HG03558 (cell line): ENCODE measurements at regions not wholly inside any gene's neighbourhood (a gene's known extent, or its start where the extent isn't known, plus 50 kb on each side); places are given as distances from the start of the nearest gene placed in this dataset.

Source experiments
- ATAC-seq: cut with Tn5 transposase; IDR thresholded peaks from one replicate; pipeline ENCODE4 v1.9.1; 2021; ENCODE audit warnings: moderate number of reproducible peaks; ENCODE audit not compliant: unreplicated experiment; ENCODE audit errors: extremely low read depth

DNA sequence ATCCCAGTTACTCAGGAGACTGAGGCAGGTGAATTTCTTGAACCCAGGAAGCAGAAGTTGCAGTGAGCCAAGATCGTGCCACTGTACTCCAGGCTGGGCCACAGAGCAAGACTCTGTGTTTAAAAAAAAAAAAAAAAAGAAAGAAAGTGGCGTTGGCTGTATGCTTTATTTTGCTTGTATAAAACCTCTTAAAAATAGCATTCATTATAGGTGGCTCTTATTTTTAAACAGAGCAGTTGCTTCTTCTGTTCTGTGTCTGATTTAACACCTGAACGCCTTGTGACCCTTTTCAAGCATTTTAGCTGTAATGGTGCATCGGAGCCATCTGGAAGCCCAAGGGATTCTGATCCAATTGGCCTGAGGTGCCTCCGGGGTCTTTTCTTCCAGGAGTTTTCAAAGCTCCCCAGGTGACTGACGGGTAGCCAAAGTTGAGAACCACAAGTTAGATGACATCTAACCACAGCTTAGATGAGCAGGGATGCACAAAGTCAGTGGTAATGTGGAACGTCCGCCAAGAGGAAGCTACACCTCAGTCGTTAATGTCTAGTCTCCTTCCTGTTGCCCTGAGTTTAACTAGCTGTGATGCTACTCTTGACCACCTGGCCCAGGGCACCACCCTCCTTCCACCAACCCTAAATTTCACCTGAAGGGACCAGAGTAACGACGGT is 274.6 kb upstream of the KLF6 start:
- ATAC-seq, result no peak

DNA sequence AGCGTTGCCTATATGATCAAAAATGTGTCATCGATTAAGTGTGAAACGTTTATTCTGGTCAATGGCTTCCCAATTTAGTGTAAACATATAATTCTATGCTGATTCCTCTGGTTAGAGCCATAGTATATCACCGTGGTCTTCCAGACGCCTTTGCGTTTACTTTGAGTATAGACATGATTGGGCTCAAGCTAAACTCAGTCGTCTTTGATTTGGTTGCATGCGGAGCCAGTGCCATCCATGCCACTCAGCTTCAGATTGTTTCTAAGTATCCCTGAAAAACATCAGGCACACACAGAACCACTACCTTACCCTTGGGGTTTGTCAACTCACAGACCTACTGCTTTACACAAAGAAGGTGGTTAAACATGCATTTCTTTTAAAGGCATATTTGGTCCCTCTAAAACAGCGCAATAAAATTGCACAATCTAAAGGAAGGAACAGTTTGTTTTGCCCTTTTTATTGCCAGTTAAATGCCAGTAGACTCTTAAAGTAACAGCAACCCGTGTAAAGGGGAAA is 273.6 kb upstream of the KLF6 start:
- no peak for ATAC-seq

DNA sequence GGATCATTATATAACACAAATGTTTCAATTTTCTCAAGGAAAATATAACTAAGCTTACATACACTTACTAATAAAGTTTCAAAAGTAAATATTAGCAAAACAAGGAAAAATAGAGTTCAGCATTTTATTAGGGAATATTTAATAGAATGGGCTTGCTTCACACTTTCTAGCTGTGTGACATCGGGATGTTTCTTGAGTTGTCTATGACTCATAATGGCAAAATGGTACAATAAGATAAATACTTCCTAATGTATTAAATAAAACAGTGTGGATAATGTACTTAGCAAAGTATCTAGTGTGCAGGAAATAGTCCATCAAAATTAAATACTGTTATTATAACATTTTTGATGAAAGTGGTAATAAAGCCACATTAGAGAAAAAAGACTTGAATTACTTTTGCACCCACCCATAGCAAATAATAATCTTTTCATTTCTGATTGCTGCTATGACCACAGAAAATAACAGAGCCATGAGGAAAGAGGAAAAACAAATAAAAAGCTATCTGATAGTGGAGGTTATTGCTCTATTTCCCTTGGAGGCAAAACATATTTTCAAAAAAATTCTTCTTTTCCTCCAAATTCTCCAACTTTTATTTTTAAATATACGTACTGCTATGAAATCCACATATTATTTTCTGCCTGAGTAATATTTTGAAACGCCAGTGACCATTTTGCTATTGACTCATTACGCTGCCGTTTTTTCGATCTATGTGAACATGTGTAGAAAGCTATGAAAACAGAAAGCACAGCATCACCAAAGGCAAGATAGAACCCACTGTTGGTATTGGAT is 272.9 kb upstream of the KLF6 start:
- ATAC-seq, result no peak

DNA sequence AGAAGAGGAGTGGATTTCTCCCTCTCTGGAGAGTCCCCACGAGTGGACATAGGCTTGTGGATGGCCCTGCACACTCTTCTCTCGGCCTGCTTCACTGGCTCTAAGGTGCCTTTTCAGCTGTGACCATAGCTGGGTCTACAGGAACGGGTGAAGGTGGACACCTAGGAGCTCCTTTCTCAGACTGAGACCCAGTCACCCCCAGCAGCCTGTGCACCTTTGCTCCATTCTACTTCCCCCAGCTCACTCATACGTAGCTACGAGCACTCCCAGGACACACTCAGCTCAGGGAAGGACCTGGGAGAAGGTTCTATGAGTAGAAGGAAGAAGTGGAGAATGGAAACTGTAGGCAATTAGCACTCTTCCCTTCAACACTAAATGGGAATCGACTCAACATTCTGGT is 272.0 kb upstream of the KLF6 start:
- no peak for ATAC-seq

DNA sequence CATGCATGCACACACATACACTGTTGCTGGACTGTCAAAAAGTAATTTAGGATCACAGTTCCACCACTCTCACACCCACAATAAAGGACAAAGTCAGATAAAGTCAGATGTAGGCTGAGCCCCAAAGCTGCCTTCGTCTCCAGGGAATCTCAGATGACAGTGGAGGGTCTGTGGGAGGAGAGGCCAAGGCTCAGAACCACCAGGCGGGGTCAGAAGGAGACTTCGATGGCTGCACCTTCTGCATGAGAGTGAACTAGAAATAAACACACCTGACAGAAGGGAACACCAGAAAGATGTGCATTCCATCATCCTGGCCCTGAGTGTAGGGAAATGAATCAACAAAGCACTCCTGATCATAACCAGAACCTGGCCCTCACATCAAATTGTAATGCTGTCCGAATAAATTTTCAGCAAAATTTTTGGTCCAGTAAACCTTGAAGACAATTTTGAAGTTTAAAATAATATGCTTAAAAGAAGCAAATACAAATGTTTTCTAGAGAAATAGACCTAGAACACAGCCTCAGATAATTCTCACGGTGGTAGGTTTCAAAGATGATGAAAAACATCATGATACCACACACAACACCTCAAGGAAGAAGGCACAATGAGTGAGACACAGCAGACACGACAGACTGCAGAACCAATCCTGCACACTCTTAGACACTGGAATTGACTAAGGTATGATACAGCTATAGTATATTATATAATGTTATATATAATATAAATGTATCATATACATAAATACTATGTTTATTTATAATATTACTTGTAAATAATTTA is 269.8 kb upstream of the KLF6 start:
- no peak for ATAC-seq

DNA sequence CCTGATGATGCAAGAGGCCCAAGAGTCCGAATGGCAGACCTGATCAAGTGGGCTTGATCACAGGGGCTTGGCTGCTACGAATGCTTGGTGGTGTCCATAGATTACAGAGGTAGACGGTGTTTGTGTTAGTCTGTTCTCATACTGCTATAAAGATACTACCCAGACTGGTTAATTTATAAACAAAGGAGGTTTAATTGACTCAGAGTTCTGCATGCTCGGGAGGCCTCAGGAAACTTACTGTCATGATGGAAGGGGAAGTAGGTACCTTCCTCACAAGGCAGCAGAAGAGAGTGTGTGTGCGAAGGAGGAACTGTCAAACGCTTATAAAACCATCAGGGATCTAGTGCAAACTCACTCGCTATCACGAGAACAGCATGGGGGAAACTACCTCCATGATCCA is 268.9 kb upstream of the KLF6 start:
- no peak for ATAC-seq

DNA sequence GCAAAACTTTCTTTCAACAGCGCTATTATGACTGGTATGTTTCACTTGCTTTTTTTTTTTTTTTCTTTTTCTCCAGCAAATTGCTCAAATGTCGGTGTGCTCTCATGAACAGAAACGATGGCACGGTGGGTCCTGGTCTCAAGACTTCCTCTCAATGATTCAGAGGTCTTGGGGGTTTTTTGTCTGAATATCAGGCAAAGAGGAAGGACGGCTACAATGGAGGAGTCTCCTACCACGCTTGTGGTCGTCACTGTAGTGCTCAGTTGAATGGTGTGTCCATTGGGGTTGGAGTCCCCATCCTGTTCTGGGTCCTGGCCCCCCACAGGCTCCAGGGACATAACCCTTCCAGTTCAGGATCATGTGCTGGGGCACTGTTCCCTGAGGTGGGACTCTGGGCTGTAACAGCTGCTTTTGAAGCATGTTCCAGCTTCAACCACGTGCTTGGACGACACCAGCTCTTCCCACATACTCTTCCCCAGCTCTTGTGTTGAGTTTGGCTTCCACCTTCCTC is 266.7 kb upstream of the KLF6 start:
- no peak for ATAC-seq

DNA sequence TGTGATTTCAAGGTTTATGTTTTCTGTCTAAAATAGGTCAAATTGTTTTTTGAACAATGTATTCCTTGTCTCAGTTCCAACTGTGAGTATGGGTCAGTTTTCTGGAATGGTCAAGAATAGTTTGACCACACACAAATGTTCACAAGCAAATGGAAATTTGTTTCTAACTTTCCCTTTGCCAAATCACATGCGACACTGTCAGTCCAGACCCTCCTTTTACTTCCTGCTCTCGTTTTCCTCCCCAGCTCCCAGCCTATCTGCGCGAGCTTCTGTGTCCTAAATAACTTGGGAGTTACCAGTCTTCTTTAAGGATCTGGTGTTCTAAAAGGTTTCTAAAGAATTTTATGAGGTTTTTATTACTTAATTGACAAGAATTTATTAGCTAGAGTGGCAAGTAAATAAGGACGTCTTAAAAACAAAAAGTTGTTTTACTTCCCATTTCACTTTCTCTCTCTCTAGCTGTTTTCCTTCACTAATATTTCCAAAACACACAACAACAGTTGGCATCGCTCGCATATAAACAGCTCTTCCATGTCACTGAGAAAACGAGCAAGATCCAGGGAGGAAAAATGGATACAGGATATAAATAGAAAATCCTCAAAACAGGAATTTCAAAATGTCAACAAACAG is 266.1 kb upstream of the KLF6 start:
- no peak for ATAC-seq

DNA sequence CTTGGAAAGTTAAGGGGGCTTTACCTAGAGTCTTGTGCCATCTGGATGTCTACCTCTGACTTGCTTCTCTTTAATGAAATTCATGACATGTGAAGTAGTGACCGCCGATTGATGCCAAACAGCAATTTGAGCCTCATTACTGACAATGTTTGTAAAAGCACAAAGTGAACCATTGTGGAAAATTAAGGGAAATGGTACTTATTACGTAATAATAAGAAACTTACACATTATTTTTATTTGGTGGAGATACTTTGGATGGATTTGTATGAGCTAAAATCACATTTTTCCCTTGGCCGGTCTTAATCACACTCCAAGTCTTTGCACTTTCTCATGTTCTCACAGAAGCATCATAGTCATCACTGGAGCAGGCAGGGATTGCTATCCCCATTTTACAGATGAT is 265.1 kb upstream of the KLF6 start:
- ATAC-seq, result no peak

DNA sequence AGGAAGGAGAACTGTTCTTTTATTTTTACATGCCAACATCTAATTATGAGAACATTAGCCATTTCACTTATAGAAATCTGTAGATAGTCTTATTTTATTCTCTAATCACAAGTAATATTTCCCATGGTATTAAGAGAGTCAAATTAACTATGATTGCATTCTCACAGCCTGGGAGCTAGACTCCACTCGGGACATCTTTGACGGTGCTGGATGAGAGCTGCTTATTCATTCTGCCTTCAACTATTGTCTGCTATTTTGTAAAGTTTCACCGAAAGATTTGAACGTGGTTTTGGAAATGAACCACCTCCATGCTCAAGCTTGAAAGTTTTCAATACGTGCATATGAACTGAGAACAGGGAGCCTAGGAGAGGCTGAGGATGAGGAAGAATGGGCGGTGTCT is 264.3 kb upstream of the KLF6 start:
- ATAC-seq, result no peak

DNA sequence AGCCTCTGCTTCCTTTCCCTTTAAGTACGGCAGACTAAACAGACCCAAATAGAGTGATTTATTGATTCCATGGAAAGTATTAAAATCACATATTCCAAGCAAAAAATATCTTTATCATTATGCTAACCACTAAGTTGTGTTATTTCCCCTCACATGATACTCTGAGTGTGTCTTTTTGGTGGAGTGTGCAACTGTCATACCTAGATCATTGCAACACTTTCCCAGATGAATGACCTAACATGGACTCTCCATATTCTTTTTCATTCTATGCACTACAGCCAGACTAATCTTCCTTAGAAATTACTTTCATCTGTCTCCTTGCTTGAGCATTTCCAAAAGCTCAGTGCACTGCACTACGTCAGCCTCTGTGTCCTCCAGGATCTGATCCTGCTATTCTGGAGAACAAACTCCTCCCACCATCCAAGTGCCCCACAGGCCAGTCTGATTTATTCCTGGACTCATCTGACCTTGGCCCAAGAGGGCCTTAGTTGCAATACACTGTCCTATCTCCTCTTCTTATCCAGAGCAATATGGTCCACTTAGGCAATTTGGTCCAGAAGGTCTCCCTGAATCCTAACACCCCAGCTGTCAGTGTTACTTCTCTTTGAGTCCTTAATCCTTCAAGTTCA is 263.3 kb upstream of the KLF6 start:
- no peak for ATAC-seq

DNA sequence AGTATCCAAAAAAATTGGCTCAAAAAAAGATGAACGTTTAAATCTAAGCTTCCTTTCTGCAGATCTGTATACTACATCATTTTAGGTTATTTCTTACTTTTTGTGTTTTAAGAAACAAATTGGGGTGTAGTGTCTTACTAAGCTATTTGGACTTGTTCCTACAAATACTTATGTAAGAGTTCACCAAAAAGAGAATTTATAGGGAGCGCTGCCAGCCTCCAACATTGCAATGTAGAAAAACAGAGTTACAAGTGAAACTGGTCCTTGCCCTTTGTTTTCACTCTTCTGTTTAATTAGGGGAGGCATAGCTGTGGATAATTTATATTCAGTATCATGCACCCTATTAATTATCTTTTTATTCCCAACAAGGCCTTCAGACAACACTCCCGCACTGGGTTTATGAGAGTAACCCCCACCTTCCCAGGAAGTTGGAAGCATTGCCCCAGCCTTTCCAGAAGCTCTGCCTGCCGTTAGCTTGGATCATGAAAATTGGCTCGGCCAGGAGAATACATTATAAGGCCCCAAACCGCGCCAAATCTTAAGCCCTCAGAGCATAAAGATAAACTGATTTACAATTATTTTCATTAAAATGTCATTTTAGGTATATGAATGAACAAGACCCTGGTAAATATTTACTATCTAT is 261.8 kb upstream of the KLF6 start:
- ATAC-seq, result no peak

DNA sequence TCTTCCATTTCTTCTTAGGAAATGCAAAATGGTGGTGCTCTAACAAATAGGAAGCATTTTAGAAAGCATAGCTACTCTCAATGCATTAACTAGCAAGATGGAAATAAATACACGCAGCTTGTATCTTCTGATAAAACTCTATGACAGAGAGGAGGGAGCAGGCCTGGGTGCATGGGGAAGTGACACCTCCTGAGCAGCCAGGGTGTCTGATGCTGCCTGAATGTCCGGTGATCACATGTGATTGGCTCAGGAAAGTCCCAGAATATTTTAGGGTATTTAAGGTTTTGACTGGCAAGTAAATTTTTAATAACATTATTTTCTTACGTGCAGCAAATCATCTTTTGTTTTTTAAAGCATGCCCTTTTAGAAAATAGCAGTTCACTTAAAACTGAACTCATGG is 261.0 kb upstream of the KLF6 start:
- no peak for ATAC-seq

DNA sequence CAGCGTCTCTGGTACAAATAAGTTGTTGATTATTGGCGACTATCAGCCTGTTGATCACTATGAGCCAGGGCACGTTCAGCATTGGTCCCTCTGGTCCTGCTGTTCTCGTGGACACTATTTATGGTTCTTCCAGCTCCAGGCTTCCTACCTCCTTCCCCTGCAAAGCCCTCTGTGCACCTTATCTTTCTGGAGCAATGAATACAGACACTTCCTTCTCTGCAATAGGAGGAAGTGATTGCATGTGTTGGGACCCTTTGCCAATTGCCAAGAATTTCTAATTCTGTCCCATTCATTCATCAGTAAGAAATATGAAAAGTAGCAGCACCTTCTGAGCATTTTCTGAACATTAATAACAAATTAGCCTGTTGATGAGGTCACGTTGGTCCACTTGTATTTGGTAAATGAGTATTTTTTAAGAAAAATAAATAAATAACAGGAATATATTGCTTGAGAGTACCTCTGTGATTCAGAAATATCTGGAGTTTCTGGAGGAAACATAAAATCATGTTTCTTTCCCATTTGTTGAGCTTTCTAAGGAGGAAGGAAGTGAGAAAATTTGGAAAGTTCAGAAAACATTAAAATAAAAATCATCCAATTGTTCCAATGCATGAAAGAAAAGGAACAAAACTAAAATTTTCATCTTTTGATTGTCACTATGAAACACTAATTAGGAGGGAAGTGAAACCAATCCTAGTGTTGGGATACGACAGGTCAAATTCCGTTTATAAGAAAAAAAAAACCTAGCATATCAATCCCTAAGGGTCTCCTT is 259.1 kb upstream of the KLF6 start:
- ATAC-seq, result no peak

DNA sequence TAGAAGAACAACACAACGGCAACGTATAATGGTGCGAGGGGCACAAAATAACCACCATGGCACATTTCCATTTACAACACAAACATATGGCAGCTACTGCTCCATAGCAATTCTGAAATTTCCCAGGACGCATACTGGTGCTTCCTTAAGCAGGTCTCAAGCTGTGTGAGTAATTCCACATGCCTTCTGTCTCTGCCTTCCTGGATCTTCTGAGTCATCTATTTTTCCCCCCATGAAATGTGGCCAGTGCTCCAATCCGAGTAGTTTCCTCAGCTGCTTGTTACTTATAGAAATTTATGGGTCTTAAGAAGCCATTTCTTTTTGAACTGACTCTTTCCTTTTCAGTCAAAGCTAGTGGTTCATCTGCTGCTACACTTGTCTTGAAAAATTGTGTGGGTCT is 256.6 kb upstream of the KLF6 start:
- no peak for ATAC-seq

DNA sequence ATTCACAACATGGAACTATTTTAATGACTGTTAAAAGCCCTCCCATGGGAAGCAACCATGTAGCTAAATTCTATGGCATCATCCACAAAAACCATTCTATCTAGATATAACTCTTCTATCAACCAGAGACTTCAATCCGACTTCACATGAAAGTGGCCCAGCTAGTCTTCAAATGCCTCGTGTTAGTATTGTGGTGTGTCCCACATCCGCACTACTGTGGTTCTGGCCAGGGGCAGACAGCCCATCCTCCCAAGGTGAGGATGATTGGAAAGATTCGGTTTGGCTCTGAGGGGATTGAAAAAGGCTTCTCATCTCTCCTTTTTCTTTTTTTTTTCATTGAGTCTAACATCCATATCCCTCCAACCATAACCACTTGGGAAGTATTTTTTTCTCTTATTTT is 253.0 kb upstream of the KLF6 start:
- ATAC-seq, result no peak

DNA sequence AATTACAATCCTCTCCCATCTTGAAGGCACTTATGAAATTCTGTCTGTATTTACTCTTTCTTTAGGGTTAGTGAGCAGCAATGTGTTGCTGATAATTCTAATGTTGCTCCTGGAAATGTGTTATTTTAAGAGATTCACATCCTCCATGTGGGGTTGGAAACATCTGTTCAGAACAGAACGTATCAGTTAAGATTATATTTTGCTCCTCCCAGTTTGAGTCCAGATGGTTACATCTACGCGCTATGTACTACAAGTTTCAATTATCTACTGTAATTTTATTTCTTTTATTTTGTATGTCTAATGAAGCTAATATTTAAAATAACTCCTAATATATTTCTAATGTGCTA is 250.6 kb upstream of the KLF6 start:
- no peak for ATAC-seq

DNA sequence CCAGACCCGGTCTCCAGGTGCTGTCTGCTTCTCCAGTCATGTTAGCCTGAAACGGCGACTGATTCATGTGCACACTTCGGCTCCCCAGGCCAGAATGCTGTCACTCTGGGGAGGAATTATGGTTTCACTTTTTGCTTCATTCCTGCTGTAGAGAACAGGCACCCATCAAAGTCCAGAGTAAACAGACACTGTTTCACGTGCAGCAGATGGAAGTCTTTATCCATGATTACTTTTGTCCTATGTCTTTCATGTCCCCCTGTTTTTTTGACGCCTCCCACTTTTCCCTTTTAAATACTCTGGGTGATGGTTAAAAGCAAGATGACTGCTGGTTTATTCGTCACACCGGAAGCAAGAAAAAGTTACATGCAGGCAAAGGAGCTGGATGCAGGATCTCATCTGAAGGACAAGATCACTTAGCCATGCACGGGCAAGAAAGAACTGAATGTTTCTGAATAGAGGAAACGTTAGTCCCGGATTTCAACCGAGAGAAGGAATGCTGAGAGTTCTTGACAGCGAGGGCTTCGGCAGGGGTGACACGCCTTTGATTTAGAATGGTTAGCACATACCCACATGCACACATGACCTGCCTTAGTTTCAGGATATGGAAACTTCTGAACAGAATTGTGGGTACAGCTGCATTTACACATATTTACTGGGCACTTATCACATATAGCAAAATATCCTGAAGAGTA is 250.0 kb upstream of the KLF6 start:
- no peak for ATAC-seq
